Amniotic epithelial cell (primary cell): ENCODE measurements at regions not wholly inside any gene's neighbourhood (a gene's known extent, or its start where the extent isn't known, plus 50 kb on each side); places are given as distances from the start of the nearest gene placed in this dataset.

ENCODE experiments used
- DNase-seq: peaks from one replicate; pipeline ENCODE4 v3.0.0-alpha.2; 2010; ENCODE audit warnings: low read depth

- no peak for DNase-seq
Measured at GRCh38 chr1:79122521-79122920, 116.0 kb upstream of the ADGRL4 start.

- DNase-seq = peak; percentile 5
Measured at GRCh38 chr1:79117376-79117775, 110.8 kb upstream of the ADGRL4 start.

GRCh38 chr1:79113836-79114235, 107.3 kb upstream of the ADGRL4 start:
- no peak for DNase-seq

- DNase-seq = no peak
Measured at GRCh38 chr1:79110749-79111148, 104.2 kb upstream of the ADGRL4 start.

GRCh38 chr1:79109445-79109844, 102.9 kb upstream of the ADGRL4 start:
- no peak for DNase-seq

- DNase-seq = peak; percentile 14
Measured at GRCh38 chr1:79105500-79105899, 99.0 kb upstream of the ADGRL4 start.

GRCh38 chr1:79104617-79105016, 98.1 kb upstream of the ADGRL4 start:
- no peak for DNase-seq

- peak; percentile 96 for DNase-seq
Measured at GRCh38 chr1:79100385-79100784, 93.9 kb upstream of the ADGRL4 start.

- peak; percentile 43 for DNase-seq
Measured at GRCh38 chr1:79090985-79091384, 84.5 kb upstream of the ADGRL4 start.

- no peak for DNase-seq
Measured at GRCh38 chr1:79089946-79090345, 83.4 kb upstream of the ADGRL4 start.

- DNase-seq = no peak
Measured at GRCh38 chr1:79082233-79082632, 75.7 kb upstream of the ADGRL4 start.

GRCh38 chr1:79079770-79080169, 73.2 kb upstream of the ADGRL4 start:
- DNase-seq = peak; percentile 79

GRCh38 chr1:79074975-79075374, 68.4 kb upstream of the ADGRL4 start:
- DNase-seq = peak; percentile 62

- no peak for DNase-seq
Measured at GRCh38 chr1:79069828-79070227, 63.3 kb upstream of the ADGRL4 start.

GRCh38 chr1:79059341-79059740, 52.8 kb upstream of the ADGRL4 start:
- no peak for DNase-seq
